H9 (cell line): ENCODE measurements at regions not wholly inside any gene's neighbourhood (a gene's known extent, or its start where the extent isn't known, plus 50 kb on each side); places are given as distances from the start of the nearest gene placed in this dataset.

ENCODE experiments used
- DNase-seq: peaks from one replicate; pipeline ENCODE4 v3.0.0-alpha.2; 2017
- H2AFZ ChIP-seq: one replicate; pipeline ENCODE4 v1.6.1; 2013; ENCODE audit warnings: mild to moderate bottlenecking, low read length, control low read depth, moderate library complexity
- H2AK5ac ChIP-seq: 2 replicates; pipeline ENCODE4 v1.6.1; 2013; ENCODE audit warnings: low read length, control low read depth, mixed read lengths; ENCODE audit not compliant: insufficient read length
- H2BK120ac ChIP-seq: one replicate; pipeline ENCODE4 v1.6.1; 2013; ENCODE audit warnings: low read depth, mild to moderate bottlenecking, low read length, control low read depth, inconsistent platforms; ENCODE audit not compliant: poor library complexity, severe bottlenecking
- H2BK12ac ChIP-seq: 2 replicates; pipeline ENCODE4 v1.6.1; 2013; ENCODE audit warnings: low read length, control low read depth, mixed read lengths, low read depth; ENCODE audit not compliant: insufficient read length
- H2BK15ac ChIP-seq: 2 replicates; pipeline ENCODE4 v1.6.1; 2013; ENCODE audit warnings: low read depth, low read length, control low read depth
- H2BK20ac ChIP-seq: one replicate; pipeline ENCODE4 v1.6.1; 2013; ENCODE audit warnings: low read depth, mild to moderate bottlenecking, low read length, control low read depth, inconsistent platforms; ENCODE audit not compliant: poor library complexity, severe bottlenecking
- H2BK5ac ChIP-seq: 2 replicates; pipeline ENCODE4 v1.6.1; 2013; ENCODE audit warnings: low read length, control low read depth, mixed read lengths; ENCODE audit not compliant: insufficient read length
- H3K14ac ChIP-seq: 2 replicates; pipeline ENCODE4 v1.6.1; 2013; ENCODE audit warnings: low read length, control low read depth; ENCODE audit not compliant: insufficient read depth
- H3K18ac ChIP-seq: 2 replicates; pipeline ENCODE4 v1.6.1; 2013; ENCODE audit warnings: low read depth, mild to moderate bottlenecking, mixed read lengths, low read length, control low read depth; ENCODE audit not compliant: insufficient read length
- H3K23ac ChIP-seq: 2 replicates; pipeline ENCODE4 v1.6.1; 2013; ENCODE audit warnings: low read length, control low read depth, mixed read lengths, low read depth; ENCODE audit not compliant: insufficient read length
- H3K23me2 ChIP-seq: 2 replicates; pipeline ENCODE4 v1.6.1; 2013; ENCODE audit warnings: low read depth, mild to moderate bottlenecking, mixed read lengths, low read length, control low read depth; ENCODE audit not compliant: insufficient read length, poor library complexity, severe bottlenecking
- H3K27ac ChIP-seq: 2 replicates; pipeline ENCODE4 v1.5.1; 2013; ENCODE audit warnings: low read length, control low read depth, mixed read lengths, low read depth; ENCODE audit not compliant: insufficient read length
- H3K27me3 ChIP-seq: 2 replicates; pipeline ENCODE4 v1.6.1; 2013; ENCODE audit warnings: low read length, control low read depth, inconsistent platforms; ENCODE audit not compliant: insufficient read depth
- H3K4ac ChIP-seq: 2 replicates; pipeline ENCODE4 v1.6.1; 2013; ENCODE audit warnings: low read depth, mild to moderate bottlenecking, control low read depth, inconsistent platforms, low read length, moderate library complexity
- H3K4me1 ChIP-seq: 2 replicates; pipeline ENCODE4 v1.6.1; 2013; ENCODE audit warnings: low read length, control low read depth, inconsistent platforms; ENCODE audit not compliant: insufficient read depth
- H3K4me2 ChIP-seq: 2 replicates; pipeline ENCODE4 v1.6.1; 2013; ENCODE audit warnings: low read length, control low read depth, mixed read lengths; ENCODE audit not compliant: insufficient read length, insufficient read depth
- H3K56ac ChIP-seq: 2 replicates; pipeline ENCODE4 v1.6.1; 2013; ENCODE audit warnings: low read depth, mild to moderate bottlenecking, mixed read lengths, low read length, control low read depth; ENCODE audit not compliant: insufficient read length
- H3K79me1 ChIP-seq: 2 replicates; pipeline ENCODE4 v1.6.1; 2013; ENCODE audit warnings: low read depth, mild to moderate bottlenecking, moderate library complexity, low read length, control low read depth, inconsistent platforms; ENCODE audit not compliant: insufficient read depth, poor library complexity, severe bottlenecking
- H3K79me2 ChIP-seq: 2 replicates; pipeline ENCODE4 v1.6.1; 2013; ENCODE audit warnings: low read length, control low read depth, inconsistent platforms; ENCODE audit not compliant: insufficient read depth
- H3K9ac ChIP-seq: 2 replicates; pipeline ENCODE4 v1.6.1; 2013; ENCODE audit warnings: low read length, control low read depth, mixed read lengths; ENCODE audit not compliant: insufficient read length; ENCODE audit errors: extremely low read depth
- H3K9me3 ChIP-seq: one replicate; pipeline ENCODE4 v1.6.1; 2013; ENCODE audit warnings: low read depth, low read length, inconsistent platforms; ENCODE audit not compliant: control insufficient read depth
- H3T11ph ChIP-seq: one replicate; pipeline ENCODE4 v1.6.1; 2013; ENCODE audit warnings: mild to moderate bottlenecking, low read length, control low read depth, inconsistent platforms
- H4K20me1 ChIP-seq: one replicate; pipeline ENCODE4 v1.6.1; 2013; ENCODE audit not compliant: control insufficient read depth, insufficient read length, insufficient read depth
- H4K5ac ChIP-seq: 2 replicates; pipeline ENCODE4 v1.6.1; 2013; ENCODE audit warnings: low read depth, mild to moderate bottlenecking, mixed read lengths, low read length, control low read depth; ENCODE audit not compliant: insufficient read length
- H4K8ac ChIP-seq: replicated peaks from 2 replicates; pipeline ENCODE4 v1.6.1; 2013; ENCODE audit warnings: low read length, control low read depth, mixed read lengths, low read depth; ENCODE audit not compliant: insufficient read length
- H4K91ac ChIP-seq: 2 replicates; pipeline ENCODE4 v1.6.1; 2013; ENCODE audit warnings: low read depth, mild to moderate bottlenecking, moderate library complexity, mixed read lengths, low read length, control low read depth; ENCODE audit not compliant: insufficient read length
- H3K27ac Mint-ChIP-seq, 3 experiments: 2 replicates in 2 of 3; 3 replicates in 1 of 3; pipeline ENCODE4 v1.8.0; 2020 to 2021; ENCODE audit warnings: mixed read lengths in 3 of 3, mild to moderate bottlenecking in 1 of 3, moderate library complexity in 1 of 3
- H3K27me3 Mint-ChIP-seq: 2 replicates; pipeline ENCODE4 v1.8.0; 2021; ENCODE audit warnings: low read depth, mild to moderate bottlenecking, moderate library complexity, mixed read lengths
- H3K36me3 Mint-ChIP-seq, 3 experiments: 2 replicates in 2 of 3; 3 replicates in 1 of 3; pipeline ENCODE4 v1.8.0; 2020 to 2021; ENCODE audit warnings: low read depth in 3 of 3, mixed read lengths in 3 of 3; ENCODE audit not compliant: insufficient read depth in 1 of 3
- H3K4me1 Mint-ChIP-seq, 2 experiments: 2 replicates each; pipeline ENCODE4 v1.8.0; 2020; ENCODE audit warnings: mixed read lengths in 2 of 2
- H3K4me3 Mint-ChIP-seq, 2 experiments: 2 replicates in 1 of 2; 3 replicates in 1 of 2; pipeline ENCODE4 v1.8.0; 2020 to 2021; ENCODE audit warnings: mild to moderate bottlenecking in 2 of 2, mixed read lengths in 2 of 2, moderate library complexity in 1 of 2
- H3K9me3 Mint-ChIP-seq, 2 experiments: 2 replicates in 1 of 2; 3 replicates in 1 of 2; pipeline ENCODE4 v1.8.0; 2020; ENCODE audit warnings: mild to moderate bottlenecking in 2 of 2, mixed read lengths in 2 of 2, moderate library complexity in 1 of 2
- CTCF ChIP-seq: fragments of 200-600 bp; sonication (generic); conservative IDR thresholded peaks from 3 replicates; pipeline ENCODE4 v1.8.0; 2021; ENCODE audit warnings: antibody characterized with exemption, mild to moderate bottlenecking
- WGBS: extraction: QIAGEN DNeasy Blood & Tissue Kit; methylation state at CpG from one replicate; pipeline ENCODE4 v1.1.7; 2013; ENCODE audit warnings: missing lambda C conversion rate, low lambda C conversion rate, mixed read lengths; ENCODE audit not compliant: insufficient read length; ENCODE audit errors: extremely low coverage; 5-methylcytosine and 5-hydroxymethylcytosine counted together

GRCh38 chr4:38523524-38524448, 140.2 kb upstream of the KLF3 start:
- Mint-ChIP-seq H3K36me3 (peaks cover 0 to 5% (median 2%) of the 10 kb centered on the region in 3 experiments; a peak in 2 of 7 replicates), H3K27me3 (peaks cover 1% of the 10 kb centered on the region; the same call in 1 of the 2 replicates), H3K27ac (no peak overlapping the region), H3K4me3 (no peak overlapping the region), H3K9me3 (peaks cover 0 to 6% of the 10 kb centered on the region in 2 experiments; a peak in 1 of 5 replicates), H3K4me1 (no peaks in the 10 kb centered on the region)
- no peaks in the 10 kb centered on the region for H3K27me3 ChIP-seq
- H4K8ac ChIP-seq = no peak overlapping the region
- no peak overlapping the region for H4K5ac ChIP-seq
- H3K9ac ChIP-seq = no peak overlapping the region
- H3K56ac ChIP-seq = no peak overlapping the region
- H2AK5ac ChIP-seq = no peak overlapping the region
- DNase-seq = no peak
- H3K4me1 ChIP-seq = no peaks in the 10 kb centered on the region
- no peak overlapping the region for H3T11ph ChIP-seq
- no peak overlapping the region for H3K27ac ChIP-seq
- H4K20me1 ChIP-seq = no peaks in the 10 kb centered on the region
- H2BK120ac ChIP-seq = no peak overlapping the region
- no CpG with 5 or more reads among the region's 16 CpGs for WGBS
- H3K14ac ChIP-seq = no peak overlapping the region
- H3K9me3 ChIP-seq = no peaks in the 10 kb centered on the region
- no peak overlapping the region for H4K91ac ChIP-seq
- H3K18ac ChIP-seq = no peak overlapping the region
- H2BK5ac ChIP-seq = no peak overlapping the region
- H2AFZ ChIP-seq = no peak overlapping the region
- H3K4ac ChIP-seq = no peak overlapping the region
- H2BK15ac ChIP-seq = no peak overlapping the region
- no peaks in the 10 kb centered on the region for H3K23me2 ChIP-seq
- no peaks in the 10 kb centered on the region for H3K79me2 ChIP-seq
- no peak overlapping the region for H2BK12ac ChIP-seq
- no peak for TF ChIP-seq CTCF
- no peak overlapping the region for H3K4me2 ChIP-seq
- H2BK20ac ChIP-seq = no peak overlapping the region
- no peak overlapping the region for H3K23ac ChIP-seq
- no peaks in the 10 kb centered on the region for H3K79me1 ChIP-seq
